Sciatic nerve (tissue), 2 donors: ENCODE measurements at regions not wholly inside any gene's neighbourhood (a gene's known extent, or its start where the extent isn't known, plus 50 kb on each side); places are given as distances from the start of the nearest gene placed in this dataset.
A peak's percentile ranks its signal among the peaks of the same experiment; 100 is the strongest.

Source experiments
- ATAC-seq: fragments of 200-7000 bp; cut with Tn5 transposase; one replicate; pipeline ENCODE4 v1.9.1; 2020; ENCODE audit warnings: mild to moderate bottlenecking, moderate library complexity
- DNase-seq: peaks from one replicate; pipeline ENCODE4 v3.0.0-alpha.2; 2020; ENCODE audit warnings: low spot score
- intact Hi-C: fragments of 100-400 bp; cut with DNase I; formaldehyde crosslinking; loops from one replicate; pipeline ENCODE4 v1.14.2; 2022
- donor health status: DM: no; HTN: no; CAD: no.
- donor health status: DM: no; HTN: no; CAD: no.

DNA sequence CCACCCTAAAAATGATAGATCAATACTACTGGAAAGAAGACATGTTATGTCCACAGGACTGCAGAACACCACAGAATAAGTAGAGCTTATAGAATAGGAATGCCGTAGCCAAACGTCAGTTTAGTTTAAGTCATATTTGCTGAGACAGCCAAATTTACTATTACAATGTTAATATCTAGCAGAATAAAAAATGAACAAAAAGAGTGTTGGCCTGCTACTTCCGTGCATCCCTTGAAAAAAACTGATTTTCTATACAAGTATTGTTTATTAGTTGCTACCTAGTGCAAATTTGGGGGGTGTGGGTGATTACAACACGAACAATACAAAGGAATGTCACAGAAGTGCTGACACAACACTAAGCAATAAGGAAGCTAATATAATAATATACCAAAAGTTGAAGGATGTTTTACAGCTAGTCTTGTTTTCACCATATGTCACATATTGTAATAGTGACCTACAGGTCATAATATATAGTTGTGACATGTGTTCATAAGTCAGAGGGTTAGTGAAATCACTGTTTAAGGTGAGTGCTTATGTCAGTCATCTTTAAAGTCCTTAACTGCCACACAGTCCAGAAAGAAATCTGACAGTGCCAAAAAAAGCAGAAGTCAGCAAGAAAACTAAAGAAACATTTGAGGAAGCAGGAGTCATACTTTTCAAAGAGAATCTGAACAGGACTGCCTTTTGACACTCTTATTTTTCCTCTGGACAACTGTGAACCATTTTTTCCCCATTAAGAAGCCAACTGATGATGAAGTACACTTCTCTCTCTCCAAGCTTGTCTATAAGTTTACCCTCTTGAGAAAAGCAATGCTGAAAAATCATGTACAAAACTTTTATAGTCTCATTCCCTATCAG, 376.4 kb downstream of the ZEB2 start:
- intact Hi-C loops, result no loop called here
- DNase-seq (no peak), ATAC-seq (peak; percentile 53)

DNA sequence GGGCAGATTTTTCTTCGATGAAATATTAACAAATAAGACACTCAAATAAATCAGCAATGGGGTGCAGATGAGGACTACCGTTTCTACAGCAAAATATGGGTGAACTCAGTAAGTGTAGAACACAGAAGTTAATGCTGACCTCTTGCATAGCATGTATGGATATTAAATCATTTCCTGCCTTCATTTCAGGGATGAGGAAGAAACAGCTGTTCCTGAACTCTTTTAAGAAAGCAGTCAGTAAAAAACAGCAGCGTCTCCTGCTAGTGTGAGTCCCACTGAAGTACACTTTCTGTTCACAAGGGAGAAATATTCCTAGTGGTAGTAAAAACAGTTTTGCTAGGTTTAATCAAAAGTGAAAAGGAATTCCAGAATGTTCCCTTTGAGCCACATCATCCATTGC, 379.0 kb downstream of the ZEB2 start:
- DNase-seq, result no peak
- no peak for ATAC-seq
- intact Hi-C loops, result no loop called here

- intact Hi-C loops, result no loop called here
- ATAC-seq (peak; percentile 51), DNase-seq (no peak)
Measured at GRCh38 chr2:144137705-144138428, 382.1 kb downstream of the ZEB2 start.

DNA sequence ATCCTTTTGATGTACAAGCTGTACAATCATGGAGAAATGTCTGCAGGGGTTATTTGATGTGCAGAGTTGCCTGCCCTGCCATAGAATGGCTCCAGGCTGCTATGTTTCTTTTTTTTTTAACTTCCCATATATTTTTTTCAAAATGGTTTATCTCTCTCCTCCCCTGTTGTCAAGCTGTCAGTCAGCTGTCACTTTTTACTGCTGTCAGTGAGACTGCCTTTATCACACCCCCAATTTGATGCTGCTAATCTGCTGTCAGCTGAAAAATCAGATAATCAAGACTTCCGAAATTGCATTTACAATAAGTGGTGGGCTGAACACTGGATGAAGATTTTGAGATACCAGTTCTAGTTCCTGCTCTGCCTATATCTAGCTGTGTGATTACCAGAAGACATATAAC, 382.6 kb downstream of the ZEB2 start:
- ATAC-seq (no peak), DNase-seq (no peak)
- intact Hi-C loops, result no loop called here

DNA sequence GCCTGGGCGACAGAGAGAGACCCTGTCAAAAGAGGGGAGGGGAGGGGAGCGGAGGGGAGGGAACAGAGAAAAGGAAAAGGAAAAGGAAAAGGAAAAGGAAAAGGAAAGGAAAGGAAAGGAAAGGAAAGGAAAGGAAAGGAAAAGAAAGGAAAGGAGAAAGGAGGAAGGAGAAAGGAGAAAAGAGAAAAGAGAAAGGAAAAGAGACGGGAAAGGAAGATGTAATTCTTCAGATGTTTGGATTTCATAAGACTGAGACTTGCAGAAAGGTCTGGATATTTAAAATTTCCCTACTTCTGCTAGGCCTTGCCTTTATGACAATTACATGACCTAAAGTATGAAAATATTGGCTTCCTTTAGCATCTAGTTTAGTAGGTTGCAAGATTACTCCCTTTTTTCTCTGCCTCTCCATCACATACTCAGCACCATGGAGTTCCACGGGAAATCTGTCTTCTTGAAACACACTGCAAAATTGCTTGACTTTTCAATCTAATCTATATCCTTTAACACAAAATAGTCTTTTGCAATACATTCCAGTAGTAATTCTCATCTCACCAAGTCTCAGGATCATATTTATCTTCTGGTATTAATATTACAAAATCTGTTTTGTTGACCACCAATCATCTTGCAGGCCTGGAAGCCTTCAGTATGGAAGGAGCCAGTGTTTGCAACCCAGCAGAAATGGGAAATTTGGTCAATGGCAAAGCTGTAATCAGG, 383.5 kb downstream of the ZEB2 start:
- DNase-seq (no peak), ATAC-seq (no peak)
- intact Hi-C loops, result no loop called here

GRCh38 chr2:144133936-144134665, 385.8 kb downstream of the ZEB2 start:
- intact Hi-C loops, result no loop called here
- ATAC-seq (no peak), DNase-seq (no peak)

- ATAC-seq, result no peak
- no peak for DNase-seq
- intact Hi-C loops, result no loop called here
Measured at GRCh38 chr2:144132357-144132756, 387.6 kb downstream of the ZEB2 start.

DNA sequence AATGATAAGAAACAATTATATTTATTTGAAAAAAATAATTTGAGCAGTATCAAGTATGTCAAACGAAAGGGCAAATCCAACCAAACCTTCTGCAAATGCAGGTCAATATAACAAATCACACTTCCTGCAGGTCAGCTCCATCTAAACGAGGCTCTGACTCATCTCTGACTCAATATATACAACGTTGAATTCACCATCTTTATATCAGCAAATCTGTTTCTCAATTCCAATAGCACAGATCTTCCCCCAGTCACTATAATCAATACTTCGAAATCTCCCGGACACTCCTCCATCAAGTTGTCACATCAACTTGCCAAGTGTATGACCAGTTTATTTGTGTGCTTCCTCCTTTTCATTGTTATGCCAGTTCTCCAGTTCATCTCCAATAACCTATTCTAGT, 388.9 kb downstream of the ZEB2 start:
- intact Hi-C loops, result no loop called here
- DNase-seq (no peak), ATAC-seq (no peak)

DNA sequence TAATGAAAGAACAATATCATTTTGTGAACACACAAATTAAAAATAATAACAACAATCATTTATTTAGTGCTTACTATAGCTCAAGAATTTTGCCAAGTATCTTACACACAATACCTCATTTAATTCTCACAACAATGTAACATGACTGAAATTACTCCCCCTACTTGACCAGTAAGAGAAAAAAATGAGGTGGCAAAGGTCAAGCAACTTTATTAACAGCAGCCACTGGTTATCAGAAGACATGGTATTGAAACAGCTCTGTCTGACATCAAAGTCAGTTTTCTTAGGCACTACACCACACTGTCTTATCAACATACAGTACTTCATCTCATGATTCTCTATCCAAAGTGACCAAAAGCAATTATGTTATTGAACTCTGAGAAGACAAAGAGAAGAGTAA, 389.4 kb downstream of the ZEB2 start:
- intact Hi-C loops, result no loop called here
- ATAC-seq (no peak), DNase-seq (no peak)

DNA sequence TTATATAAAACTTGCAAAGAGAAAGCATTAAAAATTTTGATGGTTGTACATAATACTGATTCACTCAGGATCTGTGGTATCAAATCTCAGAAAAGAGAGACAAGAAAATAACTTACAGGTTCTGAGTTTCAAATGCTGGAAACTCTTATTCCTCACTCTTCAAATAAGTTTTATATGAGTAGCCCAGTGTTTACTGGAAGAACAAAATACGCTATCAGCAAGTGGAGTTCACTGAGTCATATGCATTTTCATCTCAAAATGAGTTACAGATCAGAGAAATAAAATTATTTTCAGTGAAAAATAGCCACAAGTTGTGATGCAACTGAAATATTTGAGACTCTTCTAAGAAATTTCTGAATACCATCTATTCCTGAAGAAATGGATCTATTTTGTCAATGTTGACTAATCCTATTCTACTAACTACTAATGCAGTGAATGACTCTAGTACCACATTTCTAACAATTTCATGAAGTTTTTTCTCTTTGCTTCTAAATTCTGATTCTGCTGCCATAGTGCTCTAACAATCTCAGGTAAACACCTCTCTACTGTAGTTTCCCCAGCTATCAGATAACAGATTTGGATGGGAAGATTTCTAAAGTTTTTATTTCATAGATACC, 391.7 kb downstream of the ZEB2 start:
- ATAC-seq (no peak), DNase-seq (no peak)
- intact Hi-C loops, result no loop called here

DNA sequence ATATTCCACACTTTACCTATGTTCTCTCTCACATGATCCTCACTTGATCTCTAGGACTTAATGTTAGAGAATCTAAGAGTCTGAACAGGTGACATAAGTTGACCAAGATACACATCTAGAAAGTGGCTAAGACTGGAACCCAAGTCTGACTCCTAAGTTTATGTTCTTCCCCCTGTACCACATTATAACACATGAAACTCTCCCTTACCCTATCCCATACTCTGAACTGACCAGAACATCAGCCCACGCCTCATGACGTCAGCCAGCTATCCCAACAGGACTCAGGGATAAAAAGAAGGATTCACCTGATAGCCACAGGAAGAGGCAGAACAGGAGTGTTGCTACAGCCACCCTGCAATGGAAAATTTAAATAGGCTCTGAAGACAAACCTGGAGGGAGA, 392.2 kb downstream of the ZEB2 start:
- DNase-seq (no peak), ATAC-seq (no peak)
- intact Hi-C loops, result no loop called here

DNA sequence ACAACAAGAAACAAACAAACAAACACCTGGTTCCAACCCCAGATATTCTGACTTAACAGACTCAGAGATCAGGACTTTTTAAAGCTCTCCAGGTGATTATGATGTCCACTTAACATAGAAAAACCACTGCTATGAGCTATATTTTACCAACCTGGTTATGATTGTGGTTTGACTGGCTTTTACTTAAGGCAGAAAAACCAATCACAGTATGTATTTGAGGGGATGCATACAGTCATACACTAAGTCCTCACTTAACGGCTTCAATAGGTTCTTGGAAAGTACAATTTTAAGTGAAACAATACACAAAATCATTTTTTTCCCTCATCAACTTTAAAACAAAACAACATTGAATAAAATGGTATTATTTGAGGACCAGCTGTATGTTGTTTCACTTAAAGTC, 393.6 kb downstream of the ZEB2 start:
- intact Hi-C loops, result no loop called here
- DNase-seq (no peak), ATAC-seq (no peak)

DNA sequence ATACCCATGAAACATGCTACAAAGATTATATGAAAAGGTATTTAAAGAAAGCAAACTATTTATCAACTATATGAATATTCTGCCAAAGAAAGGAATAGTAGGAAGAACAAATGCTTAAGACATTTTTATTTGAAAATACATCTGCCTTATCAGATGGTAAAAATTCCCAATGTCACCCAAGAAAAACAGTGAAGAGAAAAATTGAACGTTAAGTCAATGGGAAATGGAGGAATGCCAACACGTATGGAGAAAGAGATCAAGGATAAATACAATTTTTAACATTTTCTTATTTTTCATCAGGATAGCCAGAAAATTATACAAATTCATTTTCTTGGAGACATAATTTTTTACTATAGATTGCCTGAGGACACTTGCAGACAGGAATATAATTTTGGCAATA, 394.2 kb downstream of the ZEB2 start:
- no peak for DNase-seq
- intact Hi-C loops, result no loop called here
- ATAC-seq, result no peak

DNA sequence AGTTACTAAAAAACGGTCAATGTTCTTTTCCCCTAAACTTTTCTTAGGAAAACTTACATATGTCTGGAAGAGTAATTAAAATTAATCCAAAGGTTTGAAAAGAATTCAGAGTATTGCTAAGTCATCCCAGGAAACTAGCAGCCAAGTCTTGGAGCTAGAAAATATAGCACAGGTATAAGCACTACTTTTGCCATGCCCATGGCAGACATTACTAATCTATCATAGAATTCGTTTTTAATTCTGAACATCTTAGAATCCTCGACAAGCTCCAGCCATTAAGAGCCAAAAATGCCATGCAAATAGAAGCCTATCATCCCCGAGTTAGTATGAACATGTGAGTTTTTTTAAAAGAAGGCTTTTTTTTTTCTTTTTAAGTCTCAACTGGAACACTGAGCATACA, 395.0 kb downstream of the ZEB2 start:
- ATAC-seq (no peak), DNase-seq (no peak)
- intact Hi-C loops, result no loop called here

- no peak for ATAC-seq
- DNase-seq, result no peak
- intact Hi-C loops, result no loop called here
Measured at GRCh38 chr2:144120487-144120886, 399.4 kb downstream of the ZEB2 start.

DNA sequence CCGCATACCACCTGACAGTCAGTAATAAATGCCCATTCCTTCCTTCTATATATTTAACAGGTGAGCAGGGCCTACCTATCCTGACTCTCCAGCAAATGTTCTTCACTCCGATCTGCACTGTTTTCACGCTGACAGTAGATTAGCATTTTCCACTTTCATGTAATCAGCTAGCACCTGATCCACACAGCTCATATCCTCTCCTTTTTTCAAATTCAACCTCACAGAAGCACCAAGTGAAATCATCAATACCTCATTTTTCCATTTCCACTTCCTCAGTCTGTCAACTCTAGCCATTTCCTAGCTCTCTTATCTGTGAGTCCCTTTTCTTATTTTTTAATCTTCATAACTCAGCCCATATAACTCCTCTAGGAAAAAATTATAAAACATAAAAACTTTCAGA, 402.8 kb downstream of the ZEB2 start:
- DNase-seq (no peak), ATAC-seq (no peak)
- intact Hi-C loops, result no loop called here

DNA sequence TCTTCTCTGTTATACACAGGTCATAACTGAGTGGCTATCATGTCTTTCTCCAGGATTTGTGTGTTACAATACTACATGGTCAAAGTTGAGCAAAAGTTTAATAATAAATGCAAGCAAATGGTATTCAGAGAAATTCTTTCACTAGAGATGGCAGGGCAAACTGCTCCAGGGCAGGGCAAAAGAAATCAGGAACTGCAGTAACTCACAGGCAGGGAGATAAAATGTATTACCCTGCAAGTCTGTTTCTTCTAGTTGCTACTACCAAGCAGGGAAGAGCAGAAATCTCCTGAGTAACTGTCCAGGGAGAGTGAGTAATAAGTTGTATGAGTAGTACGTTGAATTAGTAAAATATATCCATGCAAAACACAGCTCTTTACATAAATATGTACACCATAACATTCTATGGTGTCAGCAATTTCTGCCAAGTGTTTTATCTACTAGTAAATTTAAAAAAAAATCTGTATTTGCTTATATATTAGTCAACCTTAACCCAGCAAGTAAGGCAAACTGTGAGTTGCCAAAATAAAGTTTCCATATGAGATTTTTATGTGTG, 404.1 kb downstream of the ZEB2 start:
- intact Hi-C loops, result no loop called here
- ATAC-seq, result no peak
- DNase-seq, result no peak

DNA sequence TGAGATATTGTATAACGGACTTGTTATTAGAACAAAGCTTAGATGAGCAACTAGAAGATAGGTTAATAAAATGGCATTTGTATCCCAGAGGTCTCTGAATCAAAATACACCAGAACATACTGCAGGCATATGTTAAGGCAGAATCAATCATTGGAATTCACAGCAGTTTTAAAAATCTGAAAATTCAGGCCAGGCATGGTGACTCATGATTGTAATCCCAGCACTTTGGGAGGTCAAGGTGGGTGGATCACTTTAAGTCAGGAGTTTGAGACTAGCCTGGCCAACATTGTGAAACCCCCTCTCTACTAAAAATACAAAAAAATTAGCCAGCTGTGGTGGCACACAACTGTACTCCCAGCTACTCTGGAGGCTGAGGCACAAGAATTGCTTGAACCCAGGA, 405.2 kb downstream of the ZEB2 start:
- DNase-seq (no peak), ATAC-seq (no peak)
- intact Hi-C loops, result no loop called here

DNA sequence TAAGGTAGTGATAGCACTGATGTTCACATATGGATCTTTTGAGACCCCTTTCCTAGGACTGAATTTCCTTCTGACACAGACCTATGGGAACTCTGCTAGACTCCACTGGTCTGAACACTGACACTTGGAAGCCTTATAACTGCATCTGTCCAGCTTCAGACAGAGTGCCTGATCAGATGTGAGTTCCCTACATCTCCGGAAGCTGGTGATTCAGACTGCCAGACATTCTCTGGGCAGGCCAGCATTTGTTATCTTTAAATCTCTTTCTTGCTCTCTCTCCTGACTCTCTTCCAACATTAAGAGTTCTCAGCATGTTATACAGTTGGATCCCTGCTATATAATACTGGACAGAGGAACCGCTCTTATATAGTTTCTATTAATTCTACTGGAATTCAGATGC, 408.5 kb downstream of the ZEB2 start:
- DNase-seq (no peak), ATAC-seq (no peak)
- intact Hi-C loops, result no loop called here
